DOHH2 (cell line): ENCODE measurements at regions not wholly inside any gene's neighbourhood (a gene's known extent, or its start where the extent isn't known, plus 50 kb on each side); places are given as distances from the start of the nearest gene placed in this dataset.

Experiments
- H3F3A ChIP-seq: fragments of 200-600 bp; sonication (generic), shearing (Covaris generic); 2 replicates; pipeline ENCODE4 v1.6.0; 2016; ENCODE audit warnings: antibody characterized with exemption, mild to moderate bottlenecking; ENCODE audit not compliant: control insufficient read depth, insufficient read depth
- H3K27ac ChIP-seq: fragments of 200-600 bp; sonication (generic); 2 replicates; pipeline ENCODE4 v1.5.1; 2014; ENCODE audit warnings: low read depth, mild to moderate bottlenecking, low read length, moderate library complexity
- H3K27me3 ChIP-seq: fragments of 200-600 bp; sonication (generic); 2 replicates; pipeline ENCODE4 v1.6.1; 2014; ENCODE audit warnings: mild to moderate bottlenecking, low read length, mixed read lengths; ENCODE audit not compliant: control insufficient read depth
- H3K36me3 ChIP-seq: fragments of 200-600 bp; sonication (generic); 2 replicates; pipeline ENCODE4 v1.6.1; 2014; ENCODE audit warnings: mild to moderate bottlenecking, low read length, moderate library complexity, mixed read lengths; ENCODE audit not compliant: control insufficient read depth
- H3K4me1 ChIP-seq: fragments of 200-600 bp; sonication (generic); 2 replicates; pipeline ENCODE4 v1.6.1; 2014; ENCODE audit warnings: mild to moderate bottlenecking, low read length, mixed read lengths; ENCODE audit not compliant: control insufficient read depth
- H3K4me2 ChIP-seq: fragments of 200-600 bp; sonication (generic); 2 replicates; pipeline ENCODE4 v1.6.0; 2014; ENCODE audit warnings: mild to moderate bottlenecking, low read length, moderate library complexity
- H3K4me3 ChIP-seq: fragments of 200-600 bp; sonication (generic); 2 replicates; pipeline ENCODE4 v1.5.1; 2014; ENCODE audit warnings: mild to moderate bottlenecking, low read length, mixed read lengths
- H3K79me2 ChIP-seq: fragments of 200-600 bp; sonication (generic); 2 replicates; pipeline ENCODE4 v1.6.1; 2014; ENCODE audit warnings: mild to moderate bottlenecking, low read length, mixed read lengths; ENCODE audit not compliant: control insufficient read depth
- H3K9me2 ChIP-seq: fragments of 200-600 bp; sonication (generic); replicated peaks from 2 replicates; pipeline ENCODE4 v1.6.1; 2014; ENCODE audit warnings: mild to moderate bottlenecking, low read length, mixed read lengths; ENCODE audit not compliant: control insufficient read depth
- H3K9me3 ChIP-seq: fragments of 200-600 bp; sonication (generic); 2 replicates; pipeline ENCODE4 v1.6.1; 2014; ENCODE audit warnings: antibody characterized with exemption, low read length, mixed read lengths; ENCODE audit not compliant: control insufficient read depth, insufficient read depth
- H4K20me1 ChIP-seq: fragments of 200-600 bp; sonication (generic); 2 replicates; pipeline ENCODE4 v1.6.0; 2014; ENCODE audit warnings: low read depth, mild to moderate bottlenecking, antibody characterized with exemption, low read length, moderate library complexity; ENCODE audit not compliant: control insufficient read depth, insufficient read depth
- CTCF ChIP-seq: fragments of 200-600 bp; sonication (generic); IDR thresholded peaks from one replicate; pipeline ENCODE4 v1.5.1; 2014; ENCODE audit warnings: antibody characterized with exemption, mild to moderate bottlenecking, low read depth, low read length; ENCODE audit not compliant: poor library complexity, severe bottlenecking
- EZH2phosphoT487 ChIP-seq: fragments of 200-600 bp; sonication (generic); IDR thresholded peaks from 2 replicates; pipeline ENCODE4 v1.6.1; 2017; ENCODE audit warnings: borderline replicate concordance, mild to moderate bottlenecking, antibody characterized with exemption, low read length, moderate library complexity, mixed read lengths

- Histone ChIP-seq H3F3A (no peaks in the 10 kb centered on the region), H4K20me1 (no peaks in the 10 kb centered on the region), H3K4me1 (no peaks in the 10 kb centered on the region), H3K9me2 (no peaks in the 10 kb centered on the region), H3K4me3 (no peak overlapping the region), H3K79me2 (no peaks in the 10 kb centered on the region), H3K4me2 (no peak overlapping the region), H3K36me3 (no peaks in the 10 kb centered on the region), H3K27ac (no peak overlapping the region), H3K9me3 (0 out of 2 replicates have a peak, but pooled peaks cover 6% of the 10 kb centered on the region), H3K27me3 (no peaks in the 10 kb centered on the region)
- TF ChIP-seq EZH2phosphoT487 (no peak), CTCF (no peak)
Measured at GRCh38 chr14:29353513-29353912, 574.1 kb downstream of the PRKD1 start.

- H3K27me3 ChIP-seq: no peaks in the 10 kb centered on the region
Measured at GRCh38 chr14:29354486-29354885, 573.2 kb downstream of the PRKD1 start.

GRCh38 chr14:29355331-29355730, 572.3 kb downstream of the PRKD1 start:
- 0 out of 2 replicates have a peak, but pooled peaks cover 3% of the 10 kb centered on the region for H3K9me3 ChIP-seq
- H3K27me3 ChIP-seq: no peaks in the 10 kb centered on the region
- no peaks in the 10 kb centered on the region for H3F3A ChIP-seq
- H3K27ac ChIP-seq: no peak overlapping the region
- no peaks in the 10 kb centered on the region for H3K79me2 ChIP-seq
- no peaks in the 10 kb centered on the region for H3K4me1 ChIP-seq
- no peaks in the 10 kb centered on the region for H3K9me2 ChIP-seq
- H4K20me1 ChIP-seq: no peaks in the 10 kb centered on the region
- TF ChIP-seq CTCF (no peak), EZH2phosphoT487 (no peak)
- H3K36me3 ChIP-seq: no peaks in the 10 kb centered on the region
- no peak overlapping the region for H3K4me2 ChIP-seq
- no peak overlapping the region for H3K4me3 ChIP-seq

More at GRCh38 chr14:29354486-29354885, 573.2 kb downstream of the PRKD1 start:
- no peaks in the 10 kb centered on the region for H3K79me2 ChIP-seq
- H4K20me1 ChIP-seq: no peaks in the 10 kb centered on the region
- H3K4me1 ChIP-seq: no peaks in the 10 kb centered on the region
- no peak overlapping the region for H3K4me2 ChIP-seq
- H3K9me2 ChIP-seq: no peaks in the 10 kb centered on the region
- H3F3A ChIP-seq: no peaks in the 10 kb centered on the region
- 0 out of 2 replicates have a peak, but pooled peaks cover 3% of the 10 kb centered on the region for H3K9me3 ChIP-seq
- H3K27ac ChIP-seq: no peak overlapping the region
- H3K36me3 ChIP-seq: no peaks in the 10 kb centered on the region
- no peak overlapping the region for H3K4me3 ChIP-seq
- TF ChIP-seq EZH2phosphoT487 (no peak), CTCF (no peak)
